ENCODE measurements at regions not wholly inside any gene's neighbourhood (a gene's known extent, or its start where the extent isn't known, plus 50 kb on each side); places are given as distances from the start of the nearest gene placed in this dataset.

- Histone ChIP-seq H3K9ac (ENCODE audit: low read depth, low read length) (no peak overlapping the region), H3K36me3 (ENCODE audit: insufficient read depth, low read length) (no peaks in the 10 kb centered on the region), H3K4me1 (ENCODE audit: insufficient read depth, low read length) (no peaks in the 10 kb centered on the region), H3K9me3 (ENCODE audit: control insufficient read depth, insufficient read depth, low read length) (no peaks in the 10 kb centered on the region)
Observed at GRCh38 chr3:110139048-110139447, 801.7 kb upstream of the DPPA4 start.

DNA sequence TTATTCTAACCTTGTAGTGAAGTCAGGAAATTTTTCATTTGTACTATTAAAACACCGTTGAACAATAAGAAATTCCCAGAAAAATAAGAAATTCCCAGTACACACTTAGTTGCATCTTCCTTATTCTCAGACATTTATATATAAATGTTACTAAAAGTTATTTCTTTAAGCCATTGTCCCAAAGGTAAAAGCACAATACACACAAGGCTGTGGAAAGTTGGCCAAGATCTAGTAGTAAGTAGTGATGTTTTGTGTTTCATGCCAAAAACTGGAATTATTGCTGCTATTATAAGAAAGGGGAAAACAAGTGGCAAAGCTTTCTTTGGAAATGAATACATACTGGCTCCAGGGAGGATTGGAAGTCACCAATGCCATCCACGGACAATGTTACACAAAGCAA, 802.5 kb upstream of the DPPA4 start:
- no peaks in the 10 kb centered on the region for H3K36me3 ChIP-seq (ENCODE audit: insufficient read depth, low read length)
- H3K9ac ChIP-seq (ENCODE audit: low read depth, low read length) = no peak overlapping the region
- H3K9me3 ChIP-seq (ENCODE audit: control insufficient read depth, insufficient read depth, low read length) = no peaks in the 10 kb centered on the region
- H3K4me1 ChIP-seq (ENCODE audit: insufficient read depth, low read length) = no peaks in the 10 kb centered on the region

DNA sequence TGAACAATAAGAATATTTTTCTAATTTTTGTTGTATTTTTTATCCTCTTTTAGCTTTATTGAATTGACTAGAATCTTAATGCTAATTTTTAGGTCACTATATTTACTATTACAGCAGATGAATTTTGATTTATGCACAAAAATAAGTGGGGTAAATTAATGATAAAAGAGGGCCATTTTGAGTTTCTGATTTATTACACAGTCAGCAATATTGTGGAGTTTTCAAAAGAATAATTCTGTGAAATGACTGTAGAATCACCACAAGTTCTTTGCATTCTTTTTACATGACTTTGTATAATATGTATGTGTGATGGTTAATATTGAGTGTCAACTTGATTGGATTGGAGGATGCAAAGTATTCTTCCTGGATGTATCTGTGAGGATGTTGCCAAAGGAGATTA, 812.4 kb upstream of the DPPA4 start:
- H3K9ac ChIP-seq (ENCODE audit: low read depth, low read length) = no peak overlapping the region
- H3K36me3 ChIP-seq (ENCODE audit: insufficient read depth, low read length) = no peaks in the 10 kb centered on the region
- no peaks in the 10 kb centered on the region for H3K9me3 ChIP-seq (ENCODE audit: control insufficient read depth, insufficient read depth, low read length)
- no peaks in the 10 kb centered on the region for H3K4me1 ChIP-seq (ENCODE audit: insufficient read depth, low read length)

GRCh38 chr3:110157221-110157620, 819.9 kb upstream of the DPPA4 start:
- no peaks in the 10 kb centered on the region for H3K9me3 ChIP-seq (ENCODE audit: control insufficient read depth, insufficient read depth, low read length)
- H3K36me3 ChIP-seq (ENCODE audit: insufficient read depth, low read length) = no peaks in the 10 kb centered on the region
- H3K4me1 ChIP-seq (ENCODE audit: insufficient read depth, low read length) = no peaks in the 10 kb centered on the region
- H3K9ac ChIP-seq (ENCODE audit: low read depth, low read length) = no peak overlapping the region

DNA sequence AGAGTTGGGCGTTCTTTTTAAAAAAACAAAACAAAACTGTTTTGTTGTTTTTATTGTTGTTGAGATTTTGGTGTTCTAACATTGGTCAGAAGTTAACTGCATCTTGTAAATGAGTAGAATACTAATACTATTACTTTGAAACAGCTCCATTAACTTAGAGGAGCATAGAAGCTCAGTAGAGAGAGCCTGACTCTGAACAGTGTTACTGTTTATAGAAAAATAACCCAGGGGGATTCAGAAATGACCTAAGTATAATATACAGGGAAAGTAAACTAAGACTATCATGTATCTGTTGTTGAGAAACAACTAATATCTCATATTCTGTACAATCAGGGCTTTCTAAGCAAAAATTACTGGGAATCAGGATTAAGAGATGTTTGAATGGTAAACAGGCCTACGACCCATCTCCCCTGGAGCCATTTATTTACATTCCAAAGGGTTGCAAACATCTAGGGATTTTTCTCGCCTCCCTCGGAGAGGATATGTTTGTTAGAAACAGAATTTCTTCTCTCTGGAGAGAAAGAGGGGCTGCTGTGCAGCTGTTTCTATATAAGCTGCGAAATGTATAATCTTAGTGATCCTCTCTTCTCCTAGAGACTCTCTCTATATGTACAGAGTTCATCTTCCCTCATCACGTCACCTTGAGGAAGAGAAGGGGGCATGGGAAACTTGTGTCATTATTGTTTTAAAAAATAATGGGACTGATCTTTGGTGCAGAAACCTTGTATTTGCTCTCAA, 827.5 kb upstream of the DPPA4 start:
- Histone ChIP-seq H3K36me3 (ENCODE audit: insufficient read depth, low read length) (no peaks in the 10 kb centered on the region), H3K9ac (ENCODE audit: low read depth, low read length) (peak overlapping the region; percentile 12; the same call in 1 of the 2 replicates), H3K9me3 (ENCODE audit: control insufficient read depth, insufficient read depth, low read length) (no peaks in the 10 kb centered on the region), H3K4me1 (ENCODE audit: insufficient read depth, low read length) (peaks cover 10% of the 10 kb centered on the region)

DNA sequence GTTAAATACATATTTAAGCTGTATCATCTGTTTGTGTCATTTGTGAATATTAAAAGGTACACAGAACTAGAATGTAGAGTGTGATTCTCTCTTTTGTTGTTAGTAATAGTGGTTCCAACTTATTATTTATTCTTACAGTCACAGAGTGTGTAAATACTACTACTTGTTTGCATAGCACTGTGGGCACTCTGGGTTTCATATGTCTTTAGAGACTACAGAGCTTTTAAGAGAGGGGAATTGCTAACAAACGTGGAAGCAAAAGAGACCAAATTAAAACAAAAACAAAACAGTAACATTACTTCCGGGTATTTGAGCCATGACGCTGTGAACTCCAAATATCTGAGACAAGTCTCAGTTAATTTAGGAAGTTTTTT, 828.0 kb upstream of the DPPA4 start:
- Histone ChIP-seq H3K9me3 (ENCODE audit: control insufficient read depth, insufficient read depth, low read length) (no peaks in the 10 kb centered on the region), H3K4me1 (ENCODE audit: insufficient read depth, low read length) (peaks cover 10% of the 10 kb centered on the region), H3K9ac (ENCODE audit: low read depth, low read length) (peak overlapping the region; percentile 12; the same call in 1 of the 2 replicates), H3K36me3 (ENCODE audit: insufficient read depth, low read length) (no peaks in the 10 kb centered on the region)

DNA sequence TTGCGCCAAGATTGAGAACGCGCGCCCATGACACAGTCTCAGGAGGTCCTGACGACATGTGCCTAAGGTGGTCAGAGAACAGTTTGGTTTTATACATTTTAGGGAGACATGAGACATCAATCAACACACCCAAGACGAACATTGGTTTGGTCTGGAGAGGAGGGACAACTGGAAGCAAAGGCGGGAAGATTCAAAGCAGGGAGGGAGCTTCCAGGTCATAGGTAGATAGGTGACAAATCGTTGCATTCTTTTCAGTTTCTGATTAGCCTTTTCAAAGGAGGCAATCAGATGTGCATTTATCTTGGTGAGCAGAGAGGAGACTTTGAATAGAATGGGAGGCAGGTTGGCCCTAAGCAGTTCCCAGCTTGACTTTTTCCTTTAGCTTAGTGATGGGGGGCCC, 828.4 kb upstream of the DPPA4 start:
- Histone ChIP-seq H3K9ac (ENCODE audit: low read depth, low read length) (peak overlapping the region; percentile 12; the same call in 1 of the 2 replicates), H3K36me3 (ENCODE audit: insufficient read depth, low read length) (no peaks in the 10 kb centered on the region), H3K9me3 (ENCODE audit: control insufficient read depth, insufficient read depth, low read length) (no peaks in the 10 kb centered on the region), H3K4me1 (ENCODE audit: insufficient read depth, low read length) (peaks cover 10% of the 10 kb centered on the region)

GRCh38 chr3:110166791-110167190, 829.4 kb upstream of the DPPA4 start:
- H3K9ac ChIP-seq (ENCODE audit: low read depth, low read length) = no peak overlapping the region
- no peaks in the 10 kb centered on the region for H3K9me3 ChIP-seq (ENCODE audit: control insufficient read depth, insufficient read depth, low read length)
- no peaks in the 10 kb centered on the region for H3K36me3 ChIP-seq (ENCODE audit: insufficient read depth, low read length)
- H3K4me1 ChIP-seq (ENCODE audit: insufficient read depth, low read length) = peaks cover 10% of the 10 kb centered on the region

DNA sequence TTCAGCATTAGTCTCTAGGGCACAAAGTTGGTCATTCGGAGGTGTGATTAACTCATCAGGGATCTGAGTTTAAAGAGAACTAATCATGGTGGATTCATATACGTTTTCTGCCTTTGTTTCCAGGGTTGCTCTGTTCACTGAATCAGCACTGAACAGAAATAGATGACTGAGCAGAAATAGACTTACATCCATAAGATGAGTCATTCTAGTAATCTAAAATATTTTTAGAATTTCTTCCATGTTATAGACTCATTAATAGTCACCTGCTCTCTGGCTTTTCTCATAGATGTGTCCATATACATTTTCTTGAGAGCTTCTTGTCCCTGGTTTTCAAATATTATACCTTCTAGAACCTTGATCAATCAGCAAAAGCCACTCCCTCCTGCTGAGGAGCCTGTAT, 837.6 kb upstream of the DPPA4 start:
- no peaks in the 10 kb centered on the region for H3K36me3 ChIP-seq (ENCODE audit: insufficient read depth, low read length)
- no peaks in the 10 kb centered on the region for H3K4me1 ChIP-seq (ENCODE audit: insufficient read depth, low read length)
- H3K9ac ChIP-seq (ENCODE audit: low read depth, low read length) = no peak overlapping the region
- no peaks in the 10 kb centered on the region for H3K9me3 ChIP-seq (ENCODE audit: control insufficient read depth, insufficient read depth, low read length)

- no peak overlapping the region for H3K9ac ChIP-seq (ENCODE audit: low read depth, low read length)
- peaks cover 4% of the 10 kb centered on the region; the same call in 1 of the 2 replicates for H3K4me1 ChIP-seq (ENCODE audit: insufficient read depth, low read length)
- no peaks in the 10 kb centered on the region for H3K9me3 ChIP-seq (ENCODE audit: control insufficient read depth, insufficient read depth, low read length)
- H3K36me3 ChIP-seq (ENCODE audit: insufficient read depth, low read length) = no peaks in the 10 kb centered on the region
Observed at GRCh38 chr3:110178965-110179364, 841.6 kb upstream of the DPPA4 start.

DNA sequence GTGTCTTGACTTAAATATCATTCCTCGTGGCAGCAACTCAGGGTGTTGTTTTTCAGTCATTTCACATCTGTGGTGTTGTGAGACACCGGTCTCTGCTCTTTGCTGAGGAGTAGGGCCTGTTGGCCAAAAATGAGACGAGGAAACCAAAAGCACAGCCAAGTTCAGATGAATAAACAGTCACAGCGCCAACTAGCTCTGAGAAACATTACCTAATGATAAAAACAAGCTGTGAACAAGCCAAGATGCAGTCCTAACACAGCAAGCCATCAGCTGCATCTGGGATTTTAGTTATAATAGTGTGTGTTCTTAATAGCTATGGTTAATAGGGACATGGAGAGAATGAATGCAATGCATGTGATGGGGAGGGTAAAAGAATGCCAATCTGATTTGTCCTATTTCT, 843.4 kb upstream of the DPPA4 start:
- Histone ChIP-seq H3K4me1 (ENCODE audit: insufficient read depth, low read length) (peaks cover 4% of the 10 kb centered on the region; the same call in 1 of the 2 replicates), H3K9me3 (ENCODE audit: control insufficient read depth, insufficient read depth, low read length) (no peaks in the 10 kb centered on the region), H3K36me3 (ENCODE audit: insufficient read depth, low read length) (no peaks in the 10 kb centered on the region), H3K9ac (ENCODE audit: low read depth, low read length) (no peak overlapping the region)

DNA sequence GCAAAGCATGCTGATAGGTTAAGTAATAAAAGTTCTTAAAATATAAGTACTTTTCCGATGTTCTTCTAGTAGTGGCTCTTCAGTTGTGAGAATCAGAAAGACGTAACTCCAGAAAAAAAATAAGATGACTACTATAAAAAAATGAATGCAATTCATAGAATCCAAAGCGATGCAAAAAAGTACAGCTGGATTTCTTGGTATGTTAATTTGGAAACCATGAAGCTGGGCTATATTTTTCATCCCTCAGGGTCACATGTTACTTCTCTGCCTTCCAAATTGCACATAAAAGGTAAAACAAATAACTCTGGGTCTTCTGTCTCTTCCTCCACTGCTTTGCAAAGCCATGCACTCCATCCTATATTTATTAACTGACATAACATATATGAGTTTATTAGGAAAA, 843.9 kb upstream of the DPPA4 start:
- no peak overlapping the region for H3K9ac ChIP-seq (ENCODE audit: low read depth, low read length)
- peaks cover 4% of the 10 kb centered on the region; the same call in 1 of the 2 replicates for H3K4me1 ChIP-seq (ENCODE audit: insufficient read depth, low read length)

GRCh38 chr3:110184536-110184935, 847.2 kb upstream of the DPPA4 start:
- H3K9me3 ChIP-seq (ENCODE audit: control insufficient read depth, insufficient read depth, low read length) = no peaks in the 10 kb centered on the region
- H3K36me3 ChIP-seq (ENCODE audit: insufficient read depth, low read length) = no peaks in the 10 kb centered on the region
- H3K4me1 ChIP-seq (ENCODE audit: insufficient read depth, low read length) = peaks cover 4% of the 10 kb centered on the region; the same call in 1 of the 2 replicates
- H3K9ac ChIP-seq (ENCODE audit: low read depth, low read length) = no peak overlapping the region

More for the DNA sequence above, 843.9 kb upstream of the DPPA4 start:
- no peaks in the 10 kb centered on the region for H3K36me3 ChIP-seq (ENCODE audit: insufficient read depth, low read length)
- H3K9me3 ChIP-seq (ENCODE audit: control insufficient read depth, insufficient read depth, low read length) = no peaks in the 10 kb centered on the region

DNA sequence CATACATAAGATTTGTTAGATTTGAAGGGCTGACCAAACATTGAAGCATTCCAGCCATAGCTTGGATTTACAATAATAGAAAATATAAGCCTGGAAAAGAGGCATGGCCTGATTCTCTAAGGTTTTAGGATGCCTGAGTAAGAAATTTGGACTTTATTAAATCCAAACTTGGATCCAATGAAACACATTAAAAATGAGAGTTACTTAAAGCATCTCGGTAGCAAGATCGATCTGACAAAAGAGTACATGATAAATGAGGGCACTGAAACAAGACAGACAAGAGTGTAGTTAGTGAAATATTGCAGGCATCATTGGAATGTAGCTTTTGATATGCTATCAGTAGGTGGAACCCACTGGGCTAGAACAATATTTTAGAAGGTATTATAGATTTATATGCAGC, 855.7 kb upstream of the DPPA4 start:
- Histone ChIP-seq H3K9me3 (ENCODE audit: control insufficient read depth, insufficient read depth, low read length) (no peaks in the 10 kb centered on the region; the same call in 1 of the 2 replicates), H3K36me3 (ENCODE audit: insufficient read depth, low read length) (no peaks in the 10 kb centered on the region), H3K4me1 (ENCODE audit: insufficient read depth, low read length) (no peaks in the 10 kb centered on the region), H3K9ac (ENCODE audit: low read depth, low read length) (no peak overlapping the region)

DNA sequence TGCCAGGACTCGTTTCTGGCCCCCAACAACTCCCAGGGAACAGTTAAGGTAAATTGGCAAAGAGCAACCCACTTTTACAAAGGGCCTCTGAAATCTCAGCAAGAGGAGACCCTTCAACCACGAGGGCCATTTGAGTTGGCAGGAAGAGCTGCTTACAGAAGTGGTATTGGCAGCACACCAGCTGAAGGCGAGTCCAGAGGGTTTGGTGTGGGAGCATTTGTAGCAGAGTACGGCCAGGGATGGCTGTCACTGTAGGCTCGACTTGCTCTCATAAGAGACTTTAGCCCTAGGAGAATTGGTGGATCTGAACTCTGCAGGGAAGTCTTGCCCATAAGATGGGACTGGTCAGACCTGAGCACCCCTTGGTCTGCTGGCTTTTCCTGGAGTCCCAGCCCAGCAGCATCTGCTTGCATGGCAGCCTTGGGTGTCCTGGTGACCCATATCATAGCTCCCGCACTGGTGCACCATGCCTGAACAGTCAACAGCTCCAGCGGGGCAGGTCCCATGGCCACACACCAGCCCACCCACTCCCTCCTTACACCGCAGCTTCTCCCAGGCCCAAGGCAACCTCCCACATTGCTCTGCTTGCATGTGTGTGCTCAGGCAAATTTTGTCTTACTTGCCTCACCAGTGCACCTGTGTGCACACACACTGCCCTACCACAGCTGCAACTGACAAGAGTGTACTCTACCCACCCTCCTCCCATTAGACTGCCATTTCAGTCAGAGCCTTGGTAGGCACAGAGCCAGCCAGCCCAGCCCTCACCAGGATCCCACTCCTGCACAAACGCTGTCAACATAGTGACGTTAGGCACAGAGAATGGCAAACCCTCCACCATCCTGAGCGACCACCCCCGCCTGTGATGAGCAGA, 861.6 kb upstream of the DPPA4 start:
- Histone ChIP-seq H3K36me3 (ENCODE audit: insufficient read depth, low read length) (no peaks in the 10 kb centered on the region), H3K4me1 (ENCODE audit: insufficient read depth, low read length) (no peaks in the 10 kb centered on the region), H3K9ac (ENCODE audit: low read depth, low read length) (no peak overlapping the region), H3K9me3 (ENCODE audit: control insufficient read depth, insufficient read depth, low read length) (no peaks in the 10 kb centered on the region)
